OCI-LY7 (cell line): ENCODE measurements at regions not wholly inside any gene's neighbourhood (a gene's known extent, or its start where the extent isn't known, plus 50 kb on each side); places are given as distances from the start of the nearest gene placed in this dataset.

Experiments
- BruUV-seq: library from RNA; stranded (reverse); fragments of 400-500 nt; replicated peaks from 2 replicates; lab custom pipeline; 2021; lab: Mats Ljungman, UMichigan
- CTCF ChIA-PET: fragments of 300-600 bp; sonication (Branson Sonifier 250); formaldehyde crosslinking; loops from one replicate; lab custom pipeline; 2022; ENCODE audit warnings: antibody characterized with exemption; ENCODE audit not compliant: unreplicated experiment; lab: Charles Lee
- POLR2A ChIA-PET: fragments of 300-600 bp; sonication (Branson Sonifier 250); formaldehyde crosslinking; loops from one replicate; lab custom pipeline; 2022; ENCODE audit warnings: antibody characterized with exemption; lab: Charles Lee
- DNase-seq: peaks from one replicate; pipeline ENCODE4 v3.0.0-alpha.2; 2015; ENCODE audit warnings: low spot score
- H2AFZ ChIP-seq: fragments of 200-600 bp; sonication (generic), shearing (Covaris generic); 2 replicates; pipeline ENCODE4 v1.6.1; 2014; ENCODE audit warnings: mild to moderate bottlenecking, antibody characterized with exemption, low read length, moderate library complexity
- H3K27ac ChIP-seq: fragments of 200-600 bp; sonication (generic); 2 replicates; pipeline ENCODE4 v1.5.1; 2014; ENCODE audit warnings: mixed run types, low read depth, mild to moderate bottlenecking, moderate library complexity, low read length, inconsistent platforms; ENCODE audit not compliant: poor library complexity, severe bottlenecking
- H3K36me3 ChIP-seq: fragments of 200-600 bp; sonication (generic); 2 replicates; pipeline ENCODE4 v1.6.1; 2014; ENCODE audit warnings: mild to moderate bottlenecking, antibody characterized with exemption, low read length, moderate library complexity, mixed read lengths; ENCODE audit not compliant: insufficient read depth
- H3K4me1 ChIP-seq: fragments of 200-600 bp; sonication (generic); 2 replicates; pipeline ENCODE4 v1.5.1; 2014; ENCODE audit warnings: mild to moderate bottlenecking, low read length; ENCODE audit not compliant: insufficient read depth, poor library complexity, severe bottlenecking
- H3K4me2 ChIP-seq: fragments of 200-600 bp; sonication (generic); 2 replicates; pipeline ENCODE4 v1.6.1; 2014; ENCODE audit warnings: mild to moderate bottlenecking, low read length
- H3K4me3 ChIP-seq: fragments of 200-600 bp; sonication (generic); 2 replicates; pipeline ENCODE4 v1.5.1; 2014; ENCODE audit warnings: mild to moderate bottlenecking, low read depth, low read length; ENCODE audit not compliant: poor library complexity, severe bottlenecking
- H3K79me2 ChIP-seq: fragments of 200-600 bp; sonication (generic); 2 replicates; pipeline ENCODE4 v1.6.1; 2016; ENCODE audit warnings: low read depth, mild to moderate bottlenecking, low read length, moderate library complexity, mixed read lengths; ENCODE audit not compliant: insufficient read depth
- H3K9me2 ChIP-seq: fragments of 200-600 bp; sonication (generic); 2 replicates; pipeline ENCODE4 v1.6.1; 2016; ENCODE audit warnings: mild to moderate bottlenecking, low read length, mixed read lengths; ENCODE audit not compliant: insufficient read depth
- H3K9me3 ChIP-seq: fragments of 200-600 bp; sonication (generic); 2 replicates; pipeline ENCODE4 v1.6.1; 2014; ENCODE audit warnings: mild to moderate bottlenecking, mixed run types, low read length, mixed read lengths
- H4K20me1 ChIP-seq: fragments of 200-600 bp; sonication (generic); 2 replicates; pipeline ENCODE4 v1.6.1; 2014; ENCODE audit warnings: mild to moderate bottlenecking, antibody characterized with exemption, low read length, moderate library complexity, mixed read lengths; ENCODE audit not compliant: insufficient read depth
- CTCF ChIP-seq: fragments of 200-600 bp; sonication (generic); conservative IDR thresholded peaks from 2 replicates; pipeline ENCODE4 v1.5.1; 2014; ENCODE audit warnings: mild to moderate bottlenecking, antibody characterized with exemption, low read length, moderate library complexity, mixed read lengths
- EZH2phosphoT487 ChIP-seq: fragments of 200-600 bp; sonication (generic); IDR thresholded peaks from 2 replicates; pipeline ENCODE4 v1.6.1; 2018; ENCODE audit warnings: low read depth, borderline replicate concordance, mild to moderate bottlenecking, mixed run types, antibody characterized with exemption, low read length, moderate library complexity, mixed read lengths
- intact Hi-C: fragments of 100-400 bp; cut with micrococcal nuclease; formaldehyde crosslinking; loops from one replicate; pipeline ENCODE4 v1.10.0; 2022; ENCODE audit not compliant: unreplicated experiment

- no peaks in the 10 kb centered on the region for H3K36me3 ChIP-seq
- H4K20me1 ChIP-seq, result no peaks in the 10 kb centered on the region
- no peak for DNase-seq
- no TSS peak for BruUV-seq
- no peaks in the 10 kb centered on the region for H3K79me2 ChIP-seq
- H3K9me2 ChIP-seq, result no peaks in the 10 kb centered on the region
- intact Hi-C loops, result no loop called here
- POLR2A ChIA-PET, result no interaction called here
- no peak for TF ChIP-seq EZH2phosphoT487
- no peak for TF ChIP-seq CTCF
- H3K9me3 ChIP-seq, result no peaks in the 10 kb centered on the region
- H2AFZ ChIP-seq, result no peak overlapping the region
- CTCF ChIA-PET, result no interaction called here
- no peak overlapping the region for H3K4me2 ChIP-seq
- H3K27ac ChIP-seq, result no peak overlapping the region
- H3K4me1 ChIP-seq, result no peaks in the 10 kb centered on the region
- no peak overlapping the region for H3K4me3 ChIP-seq
These were observed 875.1 kb downstream of the NSUN3 start for GRCh38 chr3:94937980-94938379.

GRCh38 chr3:94946683-94947082 is 883.8 kb downstream of the NSUN3 start:
- H3K4me3 ChIP-seq, result no peak overlapping the region
- CTCF ChIA-PET, result no interaction called here
- H3K4me2 ChIP-seq, result no peak overlapping the region
- H3K27ac ChIP-seq, result no peak overlapping the region
- intact Hi-C loops, result no loop called here
- DNase-seq, result no peak
- H3K4me1 ChIP-seq, result no peaks in the 10 kb centered on the region
- H3K9me3 ChIP-seq, result no peaks in the 10 kb centered on the region
- POLR2A ChIA-PET, result no interaction called here
- H4K20me1 ChIP-seq, result no peaks in the 10 kb centered on the region
- TF ChIP-seq CTCF (no peak), EZH2phosphoT487 (no peak)
- no TSS peak for BruUV-seq
- no peaks in the 10 kb centered on the region for H3K36me3 ChIP-seq
- no peaks in the 10 kb centered on the region for H3K9me2 ChIP-seq
- no peak overlapping the region for H2AFZ ChIP-seq
- H3K79me2 ChIP-seq, result no peaks in the 10 kb centered on the region

GRCh38 chr3:94961423-94962100 is 898.7 kb downstream of the NSUN3 start:
- Histone ChIP-seq H3K9me2 (no peaks in the 10 kb centered on the region), H3K36me3 (no peaks in the 10 kb centered on the region), H4K20me1 (no peaks in the 10 kb centered on the region), H3K4me3 (no peak overlapping the region), H3K27ac (no peak overlapping the region), H3K4me2 (no peak overlapping the region), H3K4me1 (no peaks in the 10 kb centered on the region), H3K9me3 (no peaks in the 10 kb centered on the region), H2AFZ (no peak overlapping the region), H3K79me2 (no peaks in the 10 kb centered on the region)
- CTCF ChIA-PET, result no interaction called here
- POLR2A ChIA-PET, result no interaction called here
- DNase-seq, result no peak
- intact Hi-C loops, result no loop called here
- TF ChIP-seq EZH2phosphoT487 (no peak), CTCF (no peak)
- BruUV-seq, result no TSS peak
